GM10266 (cell line): ENCODE measurements at regions not wholly inside any gene's neighbourhood (a gene's known extent, or its start where the extent isn't known, plus 50 kb on each side); places are given as distances from the start of the nearest gene placed in this dataset.

Experiments
- DNase-seq: peaks from one replicate; pipeline ENCODE4 v3.0.0; 2012; ENCODE audit errors: extremely low spot score
- CTCF ChIP-seq: IDR thresholded peaks from 2 replicates; pipeline ENCODE4 v1.5.1; 2012; ENCODE audit warnings: mild to moderate bottlenecking, low read depth; ENCODE audit not compliant: control insufficient read depth, insufficient read depth; ENCODE audit errors: missing control alignments

GRCh38 chr3:152745646-152746045 lies 89.3 kb upstream of the P2RY1 start:
- no peak for TF ChIP-seq CTCF
- no peak for DNase-seq

- no peak for DNase-seq
- TF ChIP-seq CTCF, result no peak
Measured at GRCh38 chr3:152754303-152754702, 80.6 kb upstream of the P2RY1 start.

- TF ChIP-seq CTCF, result no peak
Measured at GRCh38 chr3:152756807-152757206, 78.1 kb upstream of the P2RY1 start.

GRCh38 chr3:152760024-152760563 lies 74.8 kb upstream of the P2RY1 start:
- TF ChIP-seq CTCF, result no peak
- DNase-seq, result no peak

More at GRCh38 chr3:152756807-152757206, 78.1 kb upstream of the P2RY1 start:
- no peak for DNase-seq

GRCh38 chr3:152760591-152760990 lies 74.3 kb upstream of the P2RY1 start:
- TF ChIP-seq CTCF, result no peak
- DNase-seq, result no peak

GRCh38 chr3:152768478-152768877 lies 66.5 kb upstream of the P2RY1 start:
- no peak for TF ChIP-seq CTCF
- no peak for DNase-seq

- DNase-seq, result peak; percentile 34
- TF ChIP-seq CTCF, result no peak
Measured at GRCh38 chr3:152769523-152769922, 65.4 kb upstream of the P2RY1 start.
